Cardiac muscle cell (in vitro differentiated cells and primary cell): ENCODE measurements at regions not wholly inside any gene's neighbourhood (a gene's known extent, or its start where the extent isn't known, plus 50 kb on each side); places are given as distances from the start of the nearest gene placed in this dataset.

ENCODE experiments used
- DNase-seq, 2 donors: peaks; one replicate each; pipeline versions ENCODE4 v3.0.0 to v3.0.0-alpha.2; 2010 to 2017; ENCODE audit warnings: low read depth in 1 of 2, low spot score in 1 of 2
- H3K27ac ChIP-seq: fragments of 200-600 bp; sonication (generic); 2 replicates; pipeline ENCODE4 v1.5.1; 2016
- H3K27me3 ChIP-seq: fragments of 200-600 bp; sonication (generic); 2 replicates; pipeline ENCODE4 v1.6.0; 2016; ENCODE audit warnings: control low read depth
- H3K36me3 ChIP-seq: fragments of 200-600 bp; sonication (generic); 2 replicates; pipeline ENCODE4 v1.5.1; 2016; ENCODE audit warnings: control low read depth
- H3K4me1 ChIP-seq: fragments of 200-600 bp; sonication (generic); 2 replicates; pipeline ENCODE4 v1.8.1; 2017; ENCODE audit warnings: low read depth, mild to moderate bottlenecking, mixed run types
- H3K4me3 ChIP-seq: fragments of 200-600 bp; sonication (generic); 2 replicates; pipeline ENCODE4 v1.5.1; 2016; ENCODE audit warnings: mild to moderate bottlenecking
- H3K9me3 ChIP-seq: fragments of 200-600 bp; sonication (generic); 2 replicates; pipeline ENCODE4 v1.5.1; 2017; ENCODE audit warnings: low read depth, mild to moderate bottlenecking, control low read depth
- CTCF ChIP-seq: IDR thresholded peaks from 2 replicates; pipeline ENCODE4 v1.5.1; 2012; ENCODE audit warnings: low read depth, mild to moderate bottlenecking, low read length

GRCh38 chr15:56530157-56530556 is 65.2 kb upstream of the MNS1 start:
- Histone ChIP-seq H3K27ac (no peak overlapping the region), H3K36me3 (no peaks in the 10 kb centered on the region), H3K9me3 (no peaks in the 10 kb centered on the region), H3K27me3 (no peaks in the 10 kb centered on the region), H3K4me1 (peaks cover 20% of the 10 kb centered on the region), H3K4me3 (no peak overlapping the region)
- no peak for TF ChIP-seq CTCF
- no peak for DNase-seq

GRCh38 chr15:56528136-56528535 is 63.2 kb upstream of the MNS1 start:
- H3K27me3 ChIP-seq, result no peaks in the 10 kb centered on the region
- H3K4me3 ChIP-seq, result no peak overlapping the region
- peaks cover 10% of the 10 kb centered on the region for H3K4me1 ChIP-seq
- H3K9me3 ChIP-seq, result no peaks in the 10 kb centered on the region
- no peak overlapping the region for H3K27ac ChIP-seq
- H3K36me3 ChIP-seq, result no peaks in the 10 kb centered on the region
- DNase-seq, result no peak
- no peak for TF ChIP-seq CTCF

- peak in 1 of 2 donors; percentile 25 for DNase-seq
- Histone ChIP-seq H3K4me3 (no peak overlapping the region), H3K27me3 (no peaks in the 10 kb centered on the region), H3K36me3 (no peaks in the 10 kb centered on the region), H3K27ac (no peak overlapping the region), H3K4me1 (no peaks in the 10 kb centered on the region), H3K9me3 (no peaks in the 10 kb centered on the region)
- no peak for TF ChIP-seq CTCF
Measured at GRCh38 chr15:56524915-56525314, 60.0 kb upstream of the MNS1 start.

GRCh38 chr15:56523521-56523920 is 58.6 kb upstream of the MNS1 start:
- H3K9me3 ChIP-seq, result no peaks in the 10 kb centered on the region
- H3K27ac ChIP-seq, result no peak overlapping the region
- H3K27me3 ChIP-seq, result no peaks in the 10 kb centered on the region
- H3K4me3 ChIP-seq, result no peak overlapping the region
- no peaks in the 10 kb centered on the region for H3K4me1 ChIP-seq
- no peak for DNase-seq
- TF ChIP-seq CTCF, result no peak
- H3K36me3 ChIP-seq, result no peaks in the 10 kb centered on the region

- no peak for DNase-seq
- Histone ChIP-seq H3K4me1 (no peaks in the 10 kb centered on the region), H3K36me3 (no peaks in the 10 kb centered on the region), H3K27me3 (no peaks in the 10 kb centered on the region), H3K27ac (no peak overlapping the region), H3K9me3 (no peaks in the 10 kb centered on the region), H3K4me3 (no peak overlapping the region)
- no peak for TF ChIP-seq CTCF
Measured at GRCh38 chr15:56519000-56519399, 54.1 kb upstream of the MNS1 start.
